NB4 (cell line): ENCODE measurements at regions not wholly inside any gene's neighbourhood (a gene's known extent, or its start where the extent isn't known, plus 50 kb on each side); places are given as distances from the start of the nearest gene placed in this dataset.
A peak's percentile ranks its signal among the peaks of the same experiment; 100 is the strongest.
"Not testable (repeated sequence)": the region's sequence is repeated elsewhere in the genome, so short reads cannot be mapped to it uniquely, and the experiment has no call there.

Experiments
- DNase-seq: peaks from one replicate; pipeline ENCODE4 v3.0.0; 2010; ENCODE audit warnings: low read depth
- H3K4me3 ChIP-seq: one replicate; pipeline ENCODE4 v1.5.1; 2011; ENCODE audit warnings: mild to moderate bottlenecking, low read depth, low read length, moderate library complexity

- DNase-seq, H3K4me3 ChIP-seq: not testable (repeated sequence)
Measured at GRCh38 chr1:143905214-143906179, 66.3 kb downstream of the FAM72C start.

GRCh38 chr1:143904622-143904979 lies 67.2 kb downstream of the FAM72C start:
- not testable (repeated sequence) for H3K4me3 ChIP-seq, DNase-seq

DNA sequence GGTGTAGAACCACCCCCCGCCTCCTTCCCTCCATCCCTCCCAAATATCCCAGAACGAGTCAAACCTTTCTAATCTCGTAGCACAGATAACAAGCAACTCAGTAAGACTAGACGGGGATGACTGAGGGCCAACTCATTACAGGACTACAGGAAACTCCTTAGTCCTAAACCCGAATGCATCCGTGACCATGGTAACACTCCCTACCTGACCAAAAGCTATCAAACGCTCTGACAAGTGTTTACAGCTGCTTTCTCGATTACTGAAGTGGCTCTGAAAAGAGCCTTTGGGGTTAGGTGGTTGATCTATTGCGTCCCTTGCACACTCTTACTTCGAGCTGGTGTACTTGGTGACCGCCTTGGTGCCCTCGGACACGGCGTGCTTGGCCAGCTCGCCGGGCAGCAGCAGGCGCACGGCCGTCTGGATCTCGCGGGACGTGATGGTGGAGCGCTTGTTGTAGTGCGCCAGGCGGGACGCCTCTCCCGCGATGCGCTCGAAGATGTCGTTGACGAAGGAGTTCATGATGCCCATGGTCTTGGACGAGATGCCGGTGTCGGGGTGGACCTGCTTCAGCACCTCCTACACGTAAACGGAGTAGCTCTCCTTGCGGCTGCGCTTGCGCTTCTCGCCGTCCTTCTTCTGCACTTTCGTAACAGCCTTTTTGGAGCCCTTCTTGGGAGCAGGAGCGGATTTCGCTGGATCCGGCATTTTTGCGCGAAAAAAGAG lies 67.7 kb downstream of the FAM72C start:
- not testable (repeated sequence) for H3K4me3 ChIP-seq, DNase-seq

GRCh38 chr1:143896377-143896776 lies 75.4 kb downstream of the FAM72C start:
- H3K4me3 ChIP-seq, DNase-seq: not testable (repeated sequence)

DNA sequence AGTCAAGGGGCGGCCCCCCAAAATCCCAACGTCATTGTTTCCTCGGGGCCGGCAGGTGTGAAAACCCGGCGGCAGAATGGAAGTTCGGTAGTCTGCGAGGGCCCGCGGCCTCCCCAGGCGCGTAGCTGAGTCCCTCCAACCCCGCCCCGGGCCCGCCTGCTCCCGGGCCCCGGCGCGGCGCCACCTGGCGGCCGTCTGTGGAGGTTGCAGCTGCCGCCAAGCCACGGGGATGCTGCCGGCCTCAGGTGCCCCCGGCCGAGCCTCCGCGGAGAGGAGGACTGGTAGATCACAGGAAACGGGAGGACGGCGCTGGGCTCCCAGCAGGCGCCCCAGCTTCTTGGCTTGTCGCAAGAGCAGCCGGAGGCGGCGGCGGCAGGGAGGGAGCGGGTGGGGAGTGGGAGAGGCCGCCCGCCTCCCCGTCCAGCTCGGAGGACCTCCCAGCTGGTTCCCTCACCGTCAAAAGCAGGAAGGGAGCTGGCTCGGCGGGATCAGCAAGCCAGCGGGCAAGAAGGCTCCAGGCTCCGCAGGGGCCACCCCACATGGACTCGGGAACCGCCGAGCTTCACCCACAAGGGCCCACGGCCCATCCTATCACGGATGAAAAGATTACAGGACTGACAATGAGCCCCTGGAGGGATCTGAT lies 86.7 kb downstream of the FAM72C start:
- DNase-seq, result peak; percentile 88
- H3K4me3 ChIP-seq, result peak overlapping the region; percentile 62

DNA sequence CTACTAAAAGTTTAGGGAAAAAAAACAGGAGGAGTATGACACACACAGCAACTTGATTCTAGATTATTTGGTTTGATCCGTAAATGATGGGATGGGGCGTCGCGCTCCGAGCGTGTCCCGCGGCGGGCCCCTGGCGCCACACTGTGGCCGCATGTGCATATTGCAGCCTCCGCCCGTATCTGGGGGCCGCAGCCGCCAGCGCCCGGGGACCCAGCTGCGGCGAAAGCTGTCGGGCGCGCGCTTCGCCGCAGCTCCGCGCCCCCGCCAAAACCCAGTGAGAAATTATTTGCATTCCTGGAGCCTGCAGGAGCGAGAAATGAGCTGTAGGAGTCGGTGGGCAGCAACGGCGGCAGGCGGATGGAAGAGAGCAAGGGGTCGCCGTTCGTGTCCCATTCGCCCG lies 87.3 kb downstream of the FAM72C start:
- not testable (repeated sequence) for DNase-seq, H3K4me3 ChIP-seq

DNA sequence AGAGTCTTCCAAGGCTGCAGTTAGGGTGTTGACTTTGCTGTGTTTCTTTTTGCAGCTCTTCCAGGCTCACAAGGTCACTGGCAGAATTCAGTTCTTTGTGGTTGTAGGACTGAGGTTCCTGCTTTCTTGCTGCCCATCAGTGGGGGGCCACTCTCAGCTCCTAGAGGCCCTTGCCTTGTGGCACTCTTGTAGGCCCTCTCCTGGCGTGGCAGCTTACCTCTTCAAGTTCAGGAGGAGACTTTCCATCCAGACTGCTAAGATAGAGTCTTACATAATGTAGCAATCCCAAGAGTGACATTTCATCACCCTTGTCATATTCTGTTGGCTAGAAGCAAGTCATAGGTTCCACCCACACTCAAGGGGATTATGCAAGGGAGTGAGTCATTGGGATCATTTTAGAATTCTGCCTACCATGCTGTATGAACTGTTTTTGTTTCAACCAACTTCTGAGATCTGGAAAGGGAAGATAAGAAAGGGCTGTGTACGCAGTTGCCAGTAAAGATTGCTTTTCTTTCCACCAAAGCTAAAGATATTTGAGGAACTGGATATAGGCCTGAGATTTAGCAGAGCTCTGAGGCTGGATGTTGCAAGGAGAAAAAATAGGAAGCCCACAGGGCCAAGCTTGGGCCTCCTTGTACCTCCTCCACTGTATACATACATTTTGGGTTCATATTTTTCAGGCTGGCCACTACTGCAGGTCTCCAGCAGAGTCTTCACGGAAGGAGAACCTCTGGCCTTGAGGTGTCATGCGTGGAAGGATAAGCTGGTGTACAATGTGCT lies 91.8 kb downstream of the FAM72C start:
- not testable (repeated sequence) for H3K4me3 ChIP-seq, DNase-seq

- not testable (repeated sequence) for H3K4me3 ChIP-seq, DNase-seq
Measured at GRCh38 chr1:143875947-143876346, 95.8 kb downstream of the FAM72C start.

DNA sequence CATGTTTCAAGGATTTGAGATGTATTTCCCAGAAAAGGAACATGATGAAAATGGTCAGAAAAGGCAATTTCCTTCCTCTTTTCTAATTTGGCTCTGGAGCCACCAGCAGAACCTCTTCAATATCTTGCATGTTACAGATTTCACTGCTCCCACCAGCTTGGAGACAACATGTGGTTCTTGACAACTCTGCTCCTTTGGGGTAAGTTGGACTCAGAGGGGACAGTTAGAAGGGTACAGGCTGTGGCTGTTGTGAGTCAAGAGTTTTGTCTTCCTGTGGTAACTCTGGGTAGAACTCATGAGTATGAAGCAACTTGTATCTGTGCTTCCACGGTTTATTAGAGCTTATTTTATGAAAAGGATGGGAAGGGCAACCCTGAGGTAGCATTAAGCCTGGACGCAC lies 97.2 kb downstream of the FAM72C start:
- not testable (repeated sequence) for H3K4me3 ChIP-seq, DNase-seq

- H3K4me3 ChIP-seq, DNase-seq: not testable (repeated sequence)
Measured at GRCh38 chr1:143873650-143874049, 98.1 kb downstream of the FAM72C start.

GRCh38 chr1:143870388-143870787 lies 101.4 kb downstream of the FAM72C start:
- not testable (repeated sequence) for H3K4me3 ChIP-seq, DNase-seq

- not testable (repeated sequence) for H3K4me3 ChIP-seq, DNase-seq
Measured at GRCh38 chr1:143867590-143868220, 104.1 kb downstream of the FAM72C start.

DNA sequence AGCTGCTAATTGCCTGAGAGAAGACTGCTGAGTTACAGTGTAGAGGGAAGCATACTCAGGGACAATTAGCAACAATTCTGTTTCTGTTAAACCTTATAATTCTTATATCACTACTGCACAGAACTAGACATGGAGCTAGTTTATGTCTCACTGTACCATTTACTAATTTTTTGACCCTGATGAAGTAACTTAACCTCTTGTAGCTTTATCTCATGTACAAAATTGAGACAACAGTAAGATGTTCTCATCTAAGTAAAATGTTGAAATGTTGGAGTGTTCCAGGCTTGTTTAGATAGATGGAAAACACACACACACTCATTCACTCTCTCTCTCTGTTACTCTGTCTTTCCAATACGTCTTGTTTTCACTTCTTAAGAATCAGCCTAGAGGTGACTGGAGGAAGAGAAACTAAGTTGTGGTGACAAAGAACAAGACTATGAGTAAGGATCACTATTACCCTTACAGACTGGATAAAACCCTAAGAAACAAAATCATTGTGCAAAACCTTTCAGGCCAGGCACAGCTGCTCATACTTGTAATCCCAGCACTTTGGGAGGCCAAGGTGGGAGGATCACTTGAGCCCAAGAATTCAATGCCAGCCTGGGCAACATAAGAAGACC lies 107.8 kb downstream of the FAM72C start:
- peak; percentile 3 for DNase-seq
- H3K4me3 ChIP-seq, result not testable (repeated sequence)

GRCh38 chr1:143862722-143863121 lies 109.1 kb downstream of the FAM72C start:
- DNase-seq, H3K4me3 ChIP-seq: not testable (repeated sequence)

DNA sequence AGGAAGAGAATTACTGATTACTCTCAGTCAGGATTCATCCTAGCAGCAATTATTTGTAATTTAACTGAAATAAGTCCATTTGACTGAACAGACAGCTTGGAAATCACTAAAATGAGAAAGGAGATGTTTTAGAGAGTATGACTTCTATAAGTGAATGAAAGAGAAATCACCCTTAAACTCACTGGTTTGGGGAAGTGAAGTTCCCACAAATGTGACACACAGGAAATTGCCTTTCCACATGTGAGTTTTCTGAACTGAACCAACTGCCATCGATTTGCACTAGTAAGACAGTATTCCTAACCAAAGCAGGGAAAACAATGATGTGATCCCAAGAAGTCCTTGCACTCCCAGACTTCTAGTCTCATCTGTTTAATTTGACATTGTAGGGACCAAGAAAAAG lies 110.5 kb downstream of the FAM72C start:
- peak; percentile 5 for DNase-seq
- not testable (repeated sequence) for H3K4me3 ChIP-seq

- not testable (repeated sequence) for H3K4me3 ChIP-seq, DNase-seq
Measured at GRCh38 chr1:143855867-143856266, 115.9 kb downstream of the FAM72C start.

DNA sequence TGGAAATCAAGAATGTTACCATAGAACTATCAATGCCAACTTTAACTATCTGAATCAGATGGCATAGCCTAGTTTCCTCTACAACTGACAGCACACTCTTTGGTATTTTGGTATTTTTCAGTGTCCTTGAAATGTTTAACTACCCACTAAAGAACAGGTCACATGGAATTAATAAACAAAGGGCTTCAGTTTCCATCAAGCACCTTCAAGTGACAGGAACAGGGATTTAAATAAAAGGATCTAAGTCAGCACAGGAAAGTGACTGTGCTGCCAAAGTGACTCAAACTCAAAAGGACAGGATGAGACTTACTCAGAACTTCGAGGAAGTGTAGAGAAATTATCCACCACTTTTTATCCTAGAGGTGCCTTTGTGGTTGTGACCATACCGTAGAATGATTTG lies 117.7 kb downstream of the FAM72C start:
- not testable (repeated sequence) for DNase-seq, H3K4me3 ChIP-seq

DNA sequence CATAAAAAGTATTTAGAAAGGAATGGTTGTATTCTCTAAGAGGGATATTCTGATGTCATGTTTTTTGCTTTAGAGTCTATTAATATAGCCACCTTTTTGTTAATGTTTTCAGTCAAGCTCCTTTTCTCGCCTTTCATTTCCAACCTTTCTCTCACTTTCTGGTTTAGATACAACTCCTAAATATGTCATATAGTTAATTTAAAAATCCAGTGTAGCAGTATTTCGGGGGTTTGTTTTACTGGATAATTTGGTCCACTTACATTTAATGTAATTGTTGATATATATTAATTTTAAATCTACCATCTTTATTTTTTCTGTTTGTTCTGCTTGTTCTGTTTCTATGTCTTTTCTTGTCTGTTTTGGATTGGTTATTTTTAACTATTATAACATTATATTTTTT lies 121.1 kb downstream of the FAM72C start:
- H3K4me3 ChIP-seq, DNase-seq: not testable (repeated sequence)
